ENCODE measurements at regions not wholly inside any gene's neighbourhood (a gene's known extent, or its start where the extent isn't known, plus 50 kb on each side); places are given as distances from the start of the nearest gene placed in this dataset.

GRCh38 chr6:156402227-156402626 lies 375.0 kb upstream of the ARID1B start:
- no peak for DNase-seq

- DNase-seq: no peak
These were observed 376.7 kb upstream of the ARID1B start for GRCh38 chr6:156400487-156400886.

- DNase-seq: no peak
These were observed 378.2 kb upstream of the ARID1B start for GRCh38 chr6:156398966-156399365.

- DNase-seq: no peak
These were observed 378.8 kb upstream of the ARID1B start for GRCh38 chr6:156398371-156398770.

GRCh38 chr6:156396791-156397418 lies 380.3 kb upstream of the ARID1B start:
- DNase-seq: no peak

GRCh38 chr6:156396068-156396771 lies 381.0 kb upstream of the ARID1B start:
- DNase-seq: no peak

- no peak for DNase-seq
These were observed 381.9 kb upstream of the ARID1B start for GRCh38 chr6:156395276-156395675.

GRCh38 chr6:156392648-156393047 lies 384.5 kb upstream of the ARID1B start:
- no peak for DNase-seq

- no peak for DNase-seq
These were observed 385.2 kb upstream of the ARID1B start for GRCh38 chr6:156391977-156392376.

- DNase-seq: no peak
These were observed 386.0 kb upstream of the ARID1B start for GRCh38 chr6:156391061-156391672.

GRCh38 chr6:156390621-156391020 lies 386.6 kb upstream of the ARID1B start:
- DNase-seq: no peak

- DNase-seq: no peak
These were observed 387.9 kb upstream of the ARID1B start for GRCh38 chr6:156389296-156389695.

GRCh38 chr6:156387472-156387871 lies 389.7 kb upstream of the ARID1B start:
- DNase-seq: no peak

GRCh38 chr6:156383059-156383458 lies 394.1 kb upstream of the ARID1B start:
- DNase-seq: no peak

GRCh38 chr6:156379392-156380289 lies 397.5 kb upstream of the ARID1B start:
- DNase-seq: no peak

GRCh38 chr6:156378853-156379252 lies 398.3 kb upstream of the ARID1B start:
- DNase-seq: no peak

GRCh38 chr6:156376091-156376490 lies 401.1 kb upstream of the ARID1B start:
- no peak for DNase-seq

- DNase-seq: no peak
These were observed 417.3 kb upstream of the ARID1B start for GRCh38 chr6:156359912-156360311.

- DNase-seq: no peak
These were observed 424.3 kb upstream of the ARID1B start for GRCh38 chr6:156352861-156353260.

- no peak for DNase-seq
These were observed 425.7 kb upstream of the ARID1B start for GRCh38 chr6:156351346-156351966.

GRCh38 chr6:156350337-156350736 lies 426.8 kb upstream of the ARID1B start:
- DNase-seq: no peak

- peak; percentile 35 for DNase-seq
These were observed 428.3 kb upstream of the ARID1B start for GRCh38 chr6:156348849-156349248.

GRCh38 chr6:156348424-156348823 lies 428.8 kb upstream of the ARID1B start:
- no peak for DNase-seq

Measured in NCI-H1105 treated with DMSO at 0.1 percent for 48 hours (cell line).